WTC11 (cell line): ENCODE measurements at regions not wholly inside any gene's neighbourhood (a gene's known extent, or its start where the extent isn't known, plus 50 kb on each side); places are given as distances from the start of the nearest gene placed in this dataset.
"Not testable (repeated sequence)": the region's sequence is repeated elsewhere in the genome, so short reads cannot be mapped to it uniquely, and the experiment has no call there.

ENCODE experiments used
- ATAC-seq: fragments of 200-7000 bp; cut with Tn5 transposase; 2 replicates; pipeline ENCODE4 v1.10.0; 2021; ENCODE audit warnings: mild to moderate bottlenecking, moderate library complexity
- CTCF ChIA-PET: fragments of 300-600 bp; sonication (Branson Sonifier 250); formaldehyde crosslinking; loops from one replicate; lab custom pipeline; 2021; ENCODE audit warnings: antibody characterized with exemption; lab: Charles Lee
- POLR2A ChIA-PET: fragments of 350-600 bp; sonication (Branson Sonifier 250); formaldehyde crosslinking; loops from one replicate; lab custom pipeline; 2021; ENCODE audit warnings: antibody characterized with exemption; lab: Charles Lee
- DNase-seq: peaks from one replicate; pipeline ENCODE4 v3.0.0; 2021; ENCODE audit warnings: low spot score
- H3K27ac Mint-ChIP-seq: 2 replicates; pipeline ENCODE4 v1.8.0; 2021; ENCODE audit warnings: mixed read lengths
- H3K27me3 Mint-ChIP-seq: 2 replicates; pipeline ENCODE4 v1.8.0; 2021; ENCODE audit warnings: low read depth, mild to moderate bottlenecking, moderate library complexity, mixed read lengths
- H3K36me3 Mint-ChIP-seq: 2 replicates; pipeline ENCODE4 v1.8.0; 2021; ENCODE audit warnings: mixed read lengths
- H3K4me1 Mint-ChIP-seq: 2 replicates; pipeline ENCODE4 v1.8.0; 2022; ENCODE audit warnings: mixed read lengths
- H3K4me3 Mint-ChIP-seq: 2 replicates; pipeline ENCODE4 v1.8.0; 2021; ENCODE audit warnings: mild to moderate bottlenecking, moderate library complexity, mixed read lengths
- H3K9me3 Mint-ChIP-seq: 2 replicates; pipeline ENCODE4 v1.8.0; 2021; ENCODE audit warnings: mixed read lengths
- ATF2 ChIP-seq: sonication (generic); formaldehyde crosslinking; IDR thresholded peaks from 2 replicates; pipeline ENCODE4 v1.8.1; 2022; ENCODE audit warnings: low read depth, missing genetic modification reagents, borderline replicate concordance
- CREM ChIP-seq: sonication (generic); formaldehyde crosslinking; IDR thresholded peaks from 2 replicates; pipeline ENCODE4 v1.8.1; 2022; ENCODE audit warnings: mild to moderate bottlenecking, missing genetic modification reagents, moderate library complexity
- GTF2I ChIP-seq: fragments of 250-450 bp; sonication (Bioruptor Pico); conservative IDR thresholded peaks from 2 replicates; pipeline ENCODE4 v1.4.0; 2021; ENCODE audit warnings: mild to moderate bottlenecking
- HMGA2 ChIP-seq: fragments of 250-450 bp; sonication (Bioruptor Pico); IDR thresholded peaks from 2 replicates; pipeline ENCODE4 v1.4.0; 2021; ENCODE audit warnings: mild to moderate bottlenecking, moderate library complexity
- JUN ChIP-seq: sonication (generic); formaldehyde crosslinking; IDR thresholded peaks from 2 replicates; pipeline ENCODE4 v1.8.0; 2023; ENCODE audit warnings: mild to moderate bottlenecking, missing genetic modification reagents
- KAT7 ChIP-seq: sonication (generic); formaldehyde crosslinking; IDR thresholded peaks from 2 replicates; pipeline ENCODE4 v1.8.1; 2023; ENCODE audit warnings: missing genetic modification reagents, mild to moderate bottlenecking, borderline replicate concordance
- NFE2L1 ChIP-seq: sonication (generic); formaldehyde crosslinking; IDR thresholded peaks from 2 replicates; pipeline ENCODE4 v1.8.1; 2023; ENCODE audit warnings: missing genetic modification reagents
- PRRX2 ChIP-seq: fragments of 250-450 bp; sonication (Bioruptor Pico); IDR thresholded peaks from 2 replicates; pipeline ENCODE4 v1.8.0; 2021; ENCODE audit warnings: mild to moderate bottlenecking
- SMAD4 ChIP-seq: sonication (generic); formaldehyde crosslinking; IDR thresholded peaks from 2 replicates; pipeline ENCODE4 v1.8.0; 2022; ENCODE audit warnings: mild to moderate bottlenecking, missing genetic modification reagents
- ZBTB43 ChIP-seq: sonication (generic); formaldehyde crosslinking; IDR thresholded peaks from 2 replicates; pipeline ENCODE4 v1.8.1; 2023; ENCODE audit warnings: mild to moderate bottlenecking, missing genetic modification reagents
- ZNF396 ChIP-seq: fragments of 250-450 bp; sonication (Bioruptor Pico); IDR thresholded peaks from 2 replicates; pipeline ENCODE4 v1.8.0; 2021; ENCODE audit warnings: mild to moderate bottlenecking, moderate library complexity, borderline replicate concordance
- ZSCAN18 ChIP-seq: fragments of 250-450 bp; sonication (Bioruptor Pico); IDR thresholded peaks from 2 replicates; pipeline ENCODE4 v2.1.2; 2022; ENCODE audit warnings: mild to moderate bottlenecking, moderate library complexity
- TF ChIP-seq, protein P1 (sequence below): fragments of 250-450 bp; sonication (Bioruptor Pico); IDR thresholded peaks from 2 replicates; pipeline ENCODE4 v1.9.0; 2021; ENCODE audit warnings: mild to moderate bottlenecking
- TF ChIP-seq, protein P2 (sequence below): sonication (generic); formaldehyde crosslinking; IDR thresholded peaks from 2 replicates; pipeline ENCODE4 v1.8.1; 2023; ENCODE audit warnings: mild to moderate bottlenecking, moderate library complexity, missing genetic modification reagents
- TF ChIP-seq, protein P3 (sequence below): sonication (generic); formaldehyde crosslinking; IDR thresholded peaks from 2 replicates; pipeline ENCODE4 v1.8.1; 2022; ENCODE audit warnings: missing genetic modification reagents, borderline replicate concordance

DNA sequence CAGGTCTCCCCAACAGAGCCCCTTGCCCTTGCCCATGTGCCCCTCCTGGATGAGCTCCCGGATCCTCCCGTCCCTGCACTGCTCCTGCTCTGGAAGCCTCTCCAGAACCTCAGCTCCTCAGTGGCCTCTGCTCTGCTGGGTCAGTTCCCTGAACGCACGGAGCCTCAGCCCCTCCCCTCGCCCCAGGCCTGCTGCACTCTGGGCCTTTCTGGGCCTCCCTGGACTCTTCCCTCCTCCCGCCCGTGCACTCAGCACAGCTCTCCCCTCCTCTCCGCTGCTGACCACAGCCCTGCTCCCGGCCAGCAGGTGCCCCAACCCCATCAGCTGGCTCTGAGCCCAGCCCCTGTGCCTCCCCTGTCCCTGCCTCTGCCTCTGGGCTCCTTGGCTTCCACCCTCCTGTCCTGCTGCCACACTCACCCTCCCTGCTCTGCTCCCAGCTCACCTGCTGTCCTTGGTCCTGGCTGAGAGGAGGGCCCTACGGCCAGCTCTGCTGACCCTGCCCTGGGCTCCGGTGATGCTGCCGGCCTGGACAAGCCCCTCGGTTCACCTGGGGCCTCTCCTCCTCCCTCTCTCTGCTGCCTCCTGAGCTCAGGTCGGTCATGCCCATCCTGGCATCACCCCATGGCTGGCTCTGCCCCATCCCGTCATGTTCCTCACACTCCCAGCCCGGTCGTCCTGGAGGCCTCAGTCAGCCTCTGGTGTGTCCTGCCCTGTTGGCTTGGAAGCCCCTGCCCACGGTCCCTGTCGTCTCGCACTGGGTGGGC is 248.4 kb downstream of the TMEM121 start:
- DNase-seq, H3K27ac Mint-ChIP-seq, CTCF ChIA-PET, POLR2A ChIA-PET, H3K4me3 Mint-ChIP-seq, H3K4me1 Mint-ChIP-seq, H3K27me3 Mint-ChIP-seq, ATAC-seq: not testable (repeated sequence)
- H3K36me3 Mint-ChIP-seq = peaks cover 64% of the 10 kb centered on the region
- H3K9me3 Mint-ChIP-seq = peaks cover 46% of the 10 kb centered on the region

DNA sequence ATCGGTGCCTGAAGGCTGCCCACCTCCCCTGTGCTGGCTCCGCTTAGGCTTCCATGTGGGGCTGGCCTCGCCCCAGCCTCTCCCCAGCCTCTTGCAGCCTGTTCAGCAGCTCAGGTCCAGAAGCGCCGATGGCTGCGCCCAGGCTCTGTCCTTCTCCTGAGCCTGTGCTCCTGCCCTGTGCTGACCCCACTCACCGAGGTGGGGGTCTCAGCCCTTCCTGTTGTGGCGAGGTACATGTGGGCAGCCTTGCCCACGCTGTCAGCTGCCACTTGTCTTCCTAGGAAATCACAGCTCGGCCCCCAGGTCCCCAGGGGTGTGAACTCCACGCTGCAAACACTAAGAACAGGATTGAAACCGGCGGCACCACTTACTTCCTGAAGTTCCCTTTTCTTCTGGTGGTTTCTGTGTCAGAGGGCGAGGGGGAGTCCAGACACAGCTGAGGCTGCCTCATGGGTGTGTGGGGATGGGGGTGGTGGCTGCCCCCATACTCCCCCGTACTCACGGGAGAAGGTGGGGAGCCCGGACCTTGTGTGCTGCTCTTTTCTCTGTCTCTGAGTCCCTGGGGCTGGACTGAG is 249.1 kb downstream of the TMEM121 start:
- H3K27me3 Mint-ChIP-seq, POLR2A ChIA-PET, CTCF ChIA-PET, H3K4me1 Mint-ChIP-seq, DNase-seq, ATAC-seq, H3K4me3 Mint-ChIP-seq, H3K27ac Mint-ChIP-seq: not testable (repeated sequence)
- peaks cover 62% of the 10 kb centered on the region for H3K36me3 Mint-ChIP-seq
- peaks cover 46% of the 10 kb centered on the region for H3K9me3 Mint-ChIP-seq

- H3K4me1 Mint-ChIP-seq, ATAC-seq, H3K4me3 Mint-ChIP-seq, H3K27me3 Mint-ChIP-seq, DNase-seq, CTCF ChIA-PET, H3K27ac Mint-ChIP-seq, POLR2A ChIA-PET: not testable (repeated sequence)
- Mint-ChIP-seq H3K9me3 (peaks cover 51% of the 10 kb centered on the region), H3K36me3 (peaks cover 65% of the 10 kb centered on the region)
Measured at GRCh38 chr14:105776112-105776511, 249.7 kb downstream of the TMEM121 start.

GRCh38 chr14:105776924-105777323 is 250.5 kb downstream of the TMEM121 start:
- peaks cover 59% of the 10 kb centered on the region for H3K9me3 Mint-ChIP-seq
- POLR2A ChIA-PET = no interaction called here
- H3K27ac Mint-ChIP-seq = no peak overlapping the region

More at GRCh38 chr14:105776924-105777323, 250.5 kb downstream of the TMEM121 start:
- no peak for ATAC-seq
- Mint-ChIP-seq H3K4me1 (no peaks in the 10 kb centered on the region), H3K36me3 (peaks cover 71% of the 10 kb centered on the region), H3K4me3 (no peak overlapping the region), H3K27me3 (peaks cover 8% of the 10 kb centered on the region)
- no peak for TF ChIP-seq NFE2L1 (CRISPR knock-in tag)
- TF ChIP-seq SMAD4 = no peak
- TF ChIP-seq GTF2I (CRISPR knock-in tag) = no peak
- no peak for TF ChIP-seq ZNF396
- TF ChIP-seq HMGA2 (CRISPR knock-in tag) = no peak
- TF ChIP-seq, protein P1, sequence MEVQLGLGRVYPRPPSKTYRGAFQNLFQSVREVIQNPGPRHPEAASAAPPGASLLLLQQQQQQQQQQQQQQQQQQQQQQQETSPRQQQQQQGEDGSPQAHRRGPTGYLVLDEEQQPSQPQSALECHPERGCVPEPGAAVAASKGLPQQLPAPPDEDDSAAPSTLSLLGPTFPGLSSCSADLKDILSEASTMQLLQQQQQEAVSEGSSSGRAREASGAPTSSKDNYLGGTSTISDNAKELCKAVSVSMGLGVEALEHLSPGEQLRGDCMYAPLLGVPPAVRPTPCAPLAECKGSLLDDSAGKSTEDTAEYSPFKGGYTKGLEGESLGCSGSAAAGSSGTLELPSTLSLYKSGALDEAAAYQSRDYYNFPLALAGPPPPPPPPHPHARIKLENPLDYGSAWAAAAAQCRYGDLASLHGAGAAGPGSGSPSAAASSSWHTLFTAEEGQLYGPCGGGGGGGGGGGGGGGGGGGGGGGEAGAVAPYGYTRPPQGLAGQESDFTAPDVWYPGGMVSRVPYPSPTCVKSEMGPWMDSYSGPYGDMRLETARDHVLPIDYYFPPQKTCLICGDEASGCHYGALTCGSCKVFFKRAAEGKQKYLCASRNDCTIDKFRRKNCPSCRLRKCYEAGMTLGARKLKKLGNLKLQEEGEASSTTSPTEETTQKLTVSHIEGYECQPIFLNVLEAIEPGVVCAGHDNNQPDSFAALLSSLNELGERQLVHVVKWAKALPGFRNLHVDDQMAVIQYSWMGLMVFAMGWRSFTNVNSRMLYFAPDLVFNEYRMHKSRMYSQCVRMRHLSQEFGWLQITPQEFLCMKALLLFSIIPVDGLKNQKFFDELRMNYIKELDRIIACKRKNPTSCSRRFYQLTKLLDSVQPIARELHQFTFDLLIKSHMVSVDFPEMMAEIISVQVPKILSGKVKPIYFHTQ (CRISPR knock-in tag) = no peak
- no peak for TF ChIP-seq CREM (CRISPR knock-in tag)
- no peak for TF ChIP-seq KAT7 (CRISPR knock-in tag)
- no peak for TF ChIP-seq JUN (CRISPR knock-in tag)
- TF ChIP-seq, protein P2, sequence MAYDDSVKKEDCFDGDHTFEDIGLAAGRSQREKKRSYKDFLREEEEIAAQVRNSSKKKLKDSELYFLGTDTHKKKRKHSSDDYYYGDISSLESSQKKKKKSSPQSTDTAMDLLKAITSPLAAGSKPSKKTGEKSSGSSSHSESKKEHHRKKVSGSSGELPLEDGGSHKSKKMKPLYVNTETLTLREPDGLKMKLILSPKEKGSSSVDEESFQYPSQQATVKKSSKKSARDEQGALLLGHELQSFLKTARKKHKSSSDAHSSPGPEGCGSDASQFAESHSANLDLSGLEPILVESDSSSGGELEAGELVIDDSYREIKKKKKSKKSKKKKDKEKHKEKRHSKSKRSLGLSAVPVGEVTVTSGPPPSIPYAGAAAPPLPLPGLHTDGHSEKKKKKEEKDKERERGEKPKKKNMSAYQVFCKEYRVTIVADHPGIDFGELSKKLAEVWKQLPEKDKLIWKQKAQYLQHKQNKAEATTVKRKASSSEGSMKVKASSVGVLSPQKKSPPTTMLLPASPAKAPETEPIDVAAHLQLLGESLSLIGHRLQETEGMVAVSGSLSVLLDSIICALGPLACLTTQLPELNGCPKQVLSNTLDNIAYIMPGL (CRISPR knock-in tag) = no peak
- no peak for TF ChIP-seq ATF2 (CRISPR knock-in tag)
- TF ChIP-seq ZSCAN18 (CRISPR knock-in tag) = no peak
- no peak for TF ChIP-seq ZBTB43 (CRISPR knock-in tag)
- no peak for TF ChIP-seq PRRX2 (CRISPR knock-in tag)
- TF ChIP-seq, protein P3, sequence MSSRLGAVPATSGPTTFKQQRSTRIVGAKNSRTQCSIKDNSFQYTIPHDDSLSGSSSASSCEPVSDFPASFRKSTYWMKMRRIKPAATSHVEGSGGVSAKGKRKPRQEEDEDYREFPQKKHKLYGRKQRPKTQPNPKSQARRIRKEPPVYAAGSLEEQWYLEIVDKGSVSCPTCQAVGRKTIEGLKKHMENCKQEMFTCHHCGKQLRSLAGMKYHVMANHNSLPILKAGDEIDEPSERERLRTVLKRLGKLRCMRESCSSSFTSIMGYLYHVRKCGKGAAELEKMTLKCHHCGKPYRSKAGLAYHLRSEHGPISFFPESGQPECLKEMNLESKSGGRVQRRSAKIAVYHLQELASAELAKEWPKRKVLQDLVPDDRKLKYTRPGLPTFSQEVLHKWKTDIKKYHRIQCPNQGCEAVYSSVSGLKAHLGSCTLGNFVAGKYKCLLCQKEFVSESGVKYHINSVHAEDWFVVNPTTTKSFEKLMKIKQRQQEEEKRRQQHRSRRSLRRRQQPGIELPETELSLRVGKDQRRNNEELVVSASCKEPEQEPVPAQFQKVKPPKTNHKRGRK = no peak
- no peak for DNase-seq
- CTCF ChIA-PET = no interaction called here
